Endothelial cell of umbilical vein (primary cell): ENCODE measurements at regions not wholly inside any gene's neighbourhood (a gene's known extent, or its start where the extent isn't known, plus 50 kb on each side); places are given as distances from the start of the nearest gene placed in this dataset.
"Not testable (repeated sequence)": the region's sequence is repeated elsewhere in the genome, so short reads cannot be mapped to it uniquely, and the experiment has no call there.

Experiments used
- BruUV-seq: library from RNA; stranded (reverse); fragments of 400-500 nt; replicated peaks from 2 replicates; lab custom pipeline; 2021; lab: Mats Ljungman, UMichigan
- CTCF ChIA-PET: fragments of 300-600, 350-600 bp; sonication (Branson Sonifier 250); formaldehyde crosslinking; loops from one replicate; lab custom pipeline; 2021; ENCODE audit warnings: antibody characterized with exemption, inconsistent platforms; lab: Charles Lee
- POLR2A ChIA-PET: fragments of 300-600, 350-600 bp; sonication (Branson Sonifier 250); formaldehyde crosslinking; loops from one replicate; lab custom pipeline; 2021; ENCODE audit warnings: antibody characterized with exemption, inconsistent platforms; lab: Charles Lee
- DNase-seq: peaks from one replicate; pipeline ENCODE4 v3.0.0-alpha.2; 2011; ENCODE audit warnings: low read depth, low spot score
- FAIRE-seq: peaks from 2 replicates; lab custom pipeline; 2011; peaks lifted over from hg19 to GRCh38; lab: Jason Lieb, UNC
- H2AFZ ChIP-seq: 2 replicates; pipeline ENCODE4 v1.6.0; 2012; ENCODE audit warnings: low read depth, low read length, control low read depth, inconsistent platforms
- H3K27ac ChIP-seq: 2 replicates; pipeline ENCODE4 v1.5.1; 2011; ENCODE audit warnings: low read depth, mild to moderate bottlenecking, control low read depth, low read length, moderate library complexity; ENCODE audit not compliant: insufficient read depth
- H3K27me3 ChIP-seq, 2 experiments: 2 replicates each; pipeline versions ENCODE4 v1.6.0 to v1.6.1; 2011; ENCODE audit warnings: low read length in 2 of 2, mixed read lengths in 1 of 2; ENCODE audit not compliant: control insufficient read depth in 2 of 2, insufficient read depth in 2 of 2
- H3K36me3 ChIP-seq, 2 experiments: 2 replicates in 1 of 2; 3 replicates in 1 of 2; pipeline ENCODE4 v1.5.1; 2011; ENCODE audit warnings: low read length in 2 of 2, mild to moderate bottlenecking in 1 of 2, moderate library complexity in 1 of 2; ENCODE audit not compliant: control insufficient read depth in 2 of 2, insufficient read depth in 2 of 2; ENCODE audit errors: extremely low read depth in 1 of 2
- H3K4me1 ChIP-seq: 3 replicates; pipeline ENCODE4 v1.5.1; 2011; ENCODE audit warnings: mild to moderate bottlenecking, low read length; ENCODE audit not compliant: control insufficient read depth, insufficient read depth; ENCODE audit errors: extremely low read depth
- H3K4me2 ChIP-seq: 2 replicates; pipeline ENCODE4 v1.6.1; 2011; ENCODE audit warnings: low read length, control low read depth, mixed read lengths; ENCODE audit not compliant: insufficient read depth
- H3K4me3 ChIP-seq, 3 experiments: fragments of 200-600 bp in 1 of 3; sonication (generic), shearing (Covaris generic) in 1 of 3; replicated peaks in 1 of 3; 2 replicates each; pipeline ENCODE4 v1.5.1; 2011 to 2016; ENCODE audit warnings: control low read depth in 3 of 3, low read length in 3 of 3, mild to moderate bottlenecking in 2 of 3, inconsistent platforms in 1 of 3, low read depth in 1 of 3, moderate library complexity in 1 of 3; ENCODE audit not compliant: insufficient read depth in 1 of 3
- H3K79me2 ChIP-seq: 2 replicates; pipeline ENCODE4 v1.6.0; 2012; ENCODE audit warnings: low read length, inconsistent platforms; ENCODE audit not compliant: control insufficient read depth, insufficient read depth
- H3K9ac ChIP-seq: replicated peaks from 2 replicates; pipeline ENCODE3; 2011; ENCODE audit warnings: low read length, control low read depth; ENCODE audit not compliant: insufficient read depth; ENCODE audit errors: extremely low read depth
- H3K9me1 ChIP-seq: replicated peaks from 3 replicates; pipeline ENCODE4 v1.6.0; 2011; ENCODE audit warnings: mild to moderate bottlenecking, low read length; ENCODE audit not compliant: control insufficient read depth, insufficient read depth; ENCODE audit errors: extremely low read depth
- H3K9me3 ChIP-seq: replicated peaks from 2 replicates; pipeline ENCODE4 v1.5.1; 2012; ENCODE audit warnings: low read length, inconsistent platforms; ENCODE audit not compliant: control insufficient read depth, insufficient read depth
- H4K20me1 ChIP-seq: replicated peaks from 2 replicates; pipeline ENCODE3; 2011; ENCODE audit warnings: mild to moderate bottlenecking, low read length; ENCODE audit not compliant: control insufficient read depth, insufficient read depth; ENCODE audit errors: extremely low read depth
- EZH2 ChIP-seq: IDR thresholded peaks from 2 replicates; pipeline ENCODE4 v1.6.1; 2012; ENCODE audit warnings: borderline replicate concordance, low read depth, mild to moderate bottlenecking, moderate library complexity, low read length, inconsistent platforms; ENCODE audit not compliant: severe bottlenecking
- FOS ChIP-seq: IDR thresholded peaks from 2 replicates; pipeline ENCODE4 v1.6.1; 2011; ENCODE audit warnings: mild to moderate bottlenecking, low read length, moderate library complexity, borderline replicate concordance; ENCODE audit not compliant: insufficient read depth
- GATA2 ChIP-seq: IDR thresholded peaks from 2 replicates; pipeline ENCODE4 v1.7.0; 2011; ENCODE audit warnings: low read depth, mild to moderate bottlenecking, moderate library complexity, mixed read lengths, low read length; ENCODE audit not compliant: insufficient read length, insufficient read depth
- JUN ChIP-seq: IDR thresholded peaks from 2 replicates; pipeline ENCODE4 v1.6.1; 2011; ENCODE audit warnings: borderline replicate concordance, low read depth; ENCODE audit not compliant: insufficient read length, insufficient read depth
- MYC ChIP-seq: IDR thresholded peaks from one replicate; pipeline ENCODE4 v1.6.1; 2011; ENCODE audit warnings: mild to moderate bottlenecking, low read depth, low read length
- POLR2A ChIP-seq: IDR thresholded peaks from 2 replicates; pipeline ENCODE4 v1.6.1; 2012; ENCODE audit warnings: low read depth, mild to moderate bottlenecking, control low read depth, low read length
- POLR2AphosphoS5 ChIP-seq: IDR thresholded peaks from 2 replicates; pipeline ENCODE4 v1.6.1; 2012; ENCODE audit warnings: low read depth, mild to moderate bottlenecking, control low read depth, low read length, moderate library complexity; ENCODE audit not compliant: insufficient read depth
- dilution Hi-C: fragments of 300-500 bp; cut with MboI; formaldehyde crosslinking; loops from one replicate; pipeline ENCODE4 v1.15.0; 2019; ENCODE audit warnings: low sequenced_read_pairs; ENCODE audit not compliant: extremely low pct_ligation_motif_present
- intact Hi-C: fragments of 100-400 bp; cut with micrococcal nuclease; formaldehyde crosslinking; loops from one replicate; pipeline ENCODE4 v1.10.0; 2022
- TF ChIP-seq, protein P1 (sequence below), 2 donors: IDR thresholded peaks; 1 replicate in 1 of 2; 2 replicates in 1 of 2; pipeline ENCODE4 v1.5.1; 2011; ENCODE audit warnings: low read length in 2 of 2, mild to moderate bottlenecking in 2 of 2, moderate library complexity in 2 of 2, control low read depth in 1 of 2, inconsistent platforms in 1 of 2, low read depth in 1 of 2; ENCODE audit not compliant: insufficient read depth in 1 of 2; ENCODE audit errors: extremely low read depth in 1 of 2
- TF ChIP-seq, protein P2 (sequence below): IDR thresholded peaks from 2 replicates; pipeline ENCODE4 v1.6.1; 2011; ENCODE audit not compliant: insufficient read depth, insufficient read length

DNA sequence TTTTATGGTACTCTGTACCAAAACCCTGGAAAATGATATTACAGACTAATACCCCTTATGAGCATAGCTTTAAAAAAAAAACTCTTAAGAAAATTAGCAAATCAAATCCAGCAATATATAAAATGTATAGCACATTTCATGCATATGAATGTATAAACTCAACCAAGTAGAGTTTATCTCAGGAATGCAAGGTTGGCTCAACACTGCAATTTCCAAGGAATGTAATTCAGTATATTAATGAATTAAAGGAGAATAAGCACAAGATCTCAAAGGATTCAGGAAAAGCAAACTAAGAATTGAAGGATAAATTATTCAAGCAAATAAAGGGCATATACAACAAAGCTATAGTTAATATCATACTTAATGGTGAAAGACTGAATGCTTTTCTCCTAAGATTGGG, 61.9 kb upstream of the RPL38 start:
- Histone ChIP-seq H3K27ac (no peak overlapping the region), H3K9ac (no peak overlapping the region), H2AFZ (no peak overlapping the region), H4K20me1 (no peaks in the 10 kb centered on the region), H3K79me2 (no peaks in the 10 kb centered on the region), H3K4me1 (no peaks in the 10 kb centered on the region), H3K4me2 (no peak overlapping the region), H3K4me3 (no peak overlapping the region), H3K36me3 (no peaks in the 10 kb centered on the region), H3K9me3 (peaks cover 4% of the 10 kb centered on the region), H3K27me3 (no peaks in the 10 kb centered on the region), H3K9me1 (no peaks in the 10 kb centered on the region)
- ChIA-PET CTCF (no interaction called here), POLR2A (no interaction called here)
- intact Hi-C loops: no loop called here
- dilution Hi-C loops: no loop called here
- TF ChIP-seq JUN (no peak), EZH2 (no peak), POLR2A (no peak), FOS (no peak), GATA2 (no peak), MYC (no peak), POLR2AphosphoS5 (no peak)
- TF ChIP-seq, protein P1, sequence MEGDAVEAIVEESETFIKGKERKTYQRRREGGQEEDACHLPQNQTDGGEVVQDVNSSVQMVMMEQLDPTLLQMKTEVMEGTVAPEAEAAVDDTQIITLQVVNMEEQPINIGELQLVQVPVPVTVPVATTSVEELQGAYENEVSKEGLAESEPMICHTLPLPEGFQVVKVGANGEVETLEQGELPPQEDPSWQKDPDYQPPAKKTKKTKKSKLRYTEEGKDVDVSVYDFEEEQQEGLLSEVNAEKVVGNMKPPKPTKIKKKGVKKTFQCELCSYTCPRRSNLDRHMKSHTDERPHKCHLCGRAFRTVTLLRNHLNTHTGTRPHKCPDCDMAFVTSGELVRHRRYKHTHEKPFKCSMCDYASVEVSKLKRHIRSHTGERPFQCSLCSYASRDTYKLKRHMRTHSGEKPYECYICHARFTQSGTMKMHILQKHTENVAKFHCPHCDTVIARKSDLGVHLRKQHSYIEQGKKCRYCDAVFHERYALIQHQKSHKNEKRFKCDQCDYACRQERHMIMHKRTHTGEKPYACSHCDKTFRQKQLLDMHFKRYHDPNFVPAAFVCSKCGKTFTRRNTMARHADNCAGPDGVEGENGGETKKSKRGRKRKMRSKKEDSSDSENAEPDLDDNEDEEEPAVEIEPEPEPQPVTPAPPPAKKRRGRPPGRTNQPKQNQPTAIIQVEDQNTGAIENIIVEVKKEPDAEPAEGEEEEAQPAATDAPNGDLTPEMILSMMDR (IDR thresholded peaks at IDR 0.05; ENCODE audit: extremely low read depth in 1 of 2, insufficient read depth in 1 of 2, low read depth in 1 of 2, low read length in 2 of 2): no peak
- TF ChIP-seq, protein P2, sequence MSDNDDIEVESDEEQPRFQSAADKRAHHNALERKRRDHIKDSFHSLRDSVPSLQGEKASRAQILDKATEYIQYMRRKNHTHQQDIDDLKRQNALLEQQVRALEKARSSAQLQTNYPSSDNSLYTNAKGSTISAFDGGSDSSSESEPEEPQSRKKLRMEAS: no peak
- no peak for DNase-seq
- no TSS peak for BruUV-seq
- no peak for FAIRE-seq

DNA sequence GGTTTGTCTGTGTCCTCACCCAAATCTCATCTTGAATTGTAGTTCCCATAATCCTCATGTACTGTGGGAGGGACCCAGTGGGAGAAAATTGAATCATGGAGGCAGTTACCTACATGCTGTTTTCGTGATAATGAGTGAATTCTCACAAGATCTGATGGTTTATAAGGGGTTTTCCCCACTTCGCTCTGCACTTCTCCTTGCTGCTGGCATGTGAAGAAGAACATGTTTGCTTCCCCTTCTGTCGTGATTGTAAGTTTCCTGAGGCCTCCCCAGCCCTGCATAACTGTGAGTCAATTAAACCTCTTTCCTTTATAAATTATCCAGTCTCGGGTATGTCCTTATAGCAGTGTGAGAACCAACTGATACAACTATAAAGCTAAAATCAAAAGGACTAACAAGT, 60.2 kb upstream of the RPL38 start:
- H3K36me3 ChIP-seq, intact Hi-C loops, DNase-seq, H3K27ac ChIP-seq, CTCF ChIA-PET, H3K4me1 ChIP-seq, FAIRE-seq, H3K4me2 ChIP-seq, H3K9me1 ChIP-seq, H2AFZ ChIP-seq, BruUV-seq, H3K27me3 ChIP-seq, H3K4me3 ChIP-seq, H3K9me3 ChIP-seq, POLR2A ChIA-PET, H3K79me2 ChIP-seq, H4K20me1 ChIP-seq, dilution Hi-C loops, H3K9ac ChIP-seq: not testable (repeated sequence)
